ENCODE measurements at regions not wholly inside any gene's neighbourhood (a gene's known extent, or its start where the extent isn't known, plus 50 kb on each side); places are given as distances from the start of the nearest gene placed in this dataset.

- TF ChIP-seq CTCF (conservative IDR thresholded peaks at IDR 0.05 in 1 of 2, IDR thresholded peaks at IDR 0.05 in 1 of 2; ENCODE audit: low read depth in 1 of 2, low read length in 2 of 2) (no peak), EZH2 (IDR thresholded peaks at IDR 0.05; ENCODE audit: low read length, missing control alignments) (no peak)
Observed at GRCh38 chr13:40213779-40214178, 452.7 kb downstream of the FOXO1 start.

All from fibroblast of lung (primary cell).